ENCODE measurements at regions not wholly inside any gene's neighbourhood (a gene's known extent, or its start where the extent isn't known, plus 50 kb on each side); places are given as distances from the start of the nearest gene placed in this dataset.
A peak's percentile ranks its signal among the peaks of the same experiment; 100 is the strongest.

DNA sequence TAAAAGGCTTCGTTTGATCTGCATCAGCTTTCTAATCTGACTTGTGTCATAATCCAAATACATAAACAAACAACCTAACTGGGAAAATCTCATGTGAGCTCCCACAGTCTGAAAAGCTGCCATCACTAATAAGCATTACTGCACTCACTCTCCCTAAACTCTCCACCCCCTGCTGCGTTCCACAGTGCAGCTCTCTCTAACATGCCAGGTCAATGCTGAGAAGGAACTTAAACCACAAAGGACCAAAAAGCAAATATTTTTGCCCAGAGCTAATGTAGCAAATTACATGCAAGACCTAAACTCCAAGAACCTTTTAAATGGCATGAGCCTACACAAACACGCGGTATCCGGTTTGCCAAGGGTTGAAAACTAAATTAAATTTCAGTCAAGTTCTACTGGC is 542.3 kb upstream of the JARID2 start:
- no peak overlapping the region for H3K27ac Mint-ChIP-seq
- DNase-seq (no peak), ATAC-seq (replicated peaks in 1 of 2) (no peak)
- no peak overlapping the region for H3K4me3 Mint-ChIP-seq
- peaks cover 19 to 29% of the 10 kb centered on the region in 2 donors for H3K36me3 Mint-ChIP-seq (ENCODE audit: insufficient read depth in 2 of 2)
- H3K27me3 Mint-ChIP-seq (ENCODE audit: low read depth) = no peaks in the 10 kb centered on the region
- peaks cover 15 to 17% of the 10 kb centered on the region in 2 donors for H3K9me3 Mint-ChIP-seq
- H3K4me1 Mint-ChIP-seq (ENCODE audit: low read depth) = peaks cover 42% of the 10 kb centered on the region

DNA sequence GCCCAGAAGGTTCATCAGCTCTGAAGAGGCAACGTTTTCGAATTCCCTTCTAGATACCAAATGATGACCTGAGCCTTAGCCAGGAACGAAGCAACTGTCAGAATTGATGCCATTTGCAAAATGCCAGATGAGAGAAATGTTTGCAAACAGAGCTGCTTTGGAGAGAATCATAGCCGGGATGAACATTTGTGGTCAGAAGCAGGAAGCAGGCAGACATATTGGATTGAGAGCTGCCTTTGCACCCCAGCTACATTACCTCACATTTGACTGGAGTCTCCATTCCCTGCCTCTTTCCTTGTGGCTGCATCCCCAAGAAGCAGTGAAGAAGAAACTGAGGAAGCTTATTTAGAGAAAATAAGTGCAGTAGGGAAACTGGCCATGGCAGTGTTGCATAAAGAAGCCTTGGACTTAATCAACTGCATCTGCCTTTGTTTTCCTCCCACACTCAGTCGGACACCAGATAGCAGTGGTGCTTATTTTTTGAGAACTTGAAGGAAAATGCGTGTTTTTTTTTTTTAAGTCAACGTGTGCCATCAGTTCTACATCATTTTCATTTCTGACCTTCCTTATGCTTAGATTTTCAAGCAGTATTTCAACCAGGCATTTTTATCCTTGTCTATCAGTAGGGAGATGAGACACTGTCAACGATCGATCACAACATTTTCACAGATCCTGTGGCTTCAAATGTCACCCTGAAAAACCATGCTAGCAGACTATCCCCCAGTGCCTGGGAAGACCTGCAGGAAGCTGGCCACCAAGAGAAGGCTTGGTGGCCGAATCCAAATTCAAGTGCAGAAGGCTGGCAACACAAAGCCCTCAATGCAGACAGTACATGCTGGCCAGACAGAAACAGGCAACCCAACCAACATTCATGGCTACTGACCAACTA is 541.2 kb upstream of the JARID2 start:
- Mint-ChIP-seq H3K9me3 (peaks cover 15 to 17% of the 10 kb centered on the region in 2 donors), H3K27me3 (ENCODE audit: low read depth) (no peaks in the 10 kb centered on the region), H3K4me1 (ENCODE audit: low read depth) (peaks cover 42% of the 10 kb centered on the region), H3K27ac (no peak overlapping the region), H3K4me3 (no peak overlapping the region), H3K36me3 (ENCODE audit: insufficient read depth in 2 of 2) (peaks cover 19 to 25% of the 10 kb centered on the region in 2 donors)
- DNase-seq (no peak), ATAC-seq (replicated peaks in 1 of 2) (no peak)

DNA sequence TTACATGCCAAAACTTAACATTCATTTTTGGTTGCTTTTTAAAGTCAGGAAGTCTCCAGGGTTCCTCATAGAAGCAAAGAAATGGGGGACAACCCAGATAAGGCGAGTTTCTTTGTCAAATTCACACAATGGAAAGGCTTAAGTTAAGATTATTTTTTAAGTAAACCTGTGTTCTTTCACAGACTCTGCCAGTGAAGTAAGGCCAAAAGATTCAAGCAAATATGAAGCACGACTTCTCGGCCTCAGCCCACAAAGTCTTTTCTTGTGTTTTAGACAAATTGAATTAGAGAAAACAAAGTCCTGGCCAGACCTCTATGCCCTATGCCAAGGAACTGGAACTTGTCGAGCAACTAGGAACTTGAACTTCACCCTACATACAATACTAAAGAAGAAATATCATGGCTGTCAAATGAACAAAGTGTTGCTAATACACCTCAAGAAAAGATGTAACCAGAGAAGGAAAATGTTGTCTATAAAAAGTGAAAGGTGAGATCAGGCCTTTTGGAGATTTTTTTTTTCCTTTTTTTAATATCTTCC is 540.0 kb upstream of the JARID2 start:
- peak overlapping the region; percentile 69 for H3K27ac Mint-ChIP-seq
- no peak for ATAC-seq (replicated peaks in 1 of 2)
- H3K4me3 Mint-ChIP-seq = peak overlapping the region; percentile 22 to 50
- H3K9me3 Mint-ChIP-seq = peaks cover 9 to 12% of the 10 kb centered on the region in 2 donors
- H3K36me3 Mint-ChIP-seq (ENCODE audit: insufficient read depth in 2 of 2) = peaks cover 14 to 17% of the 10 kb centered on the region in 2 donors
- no peaks in the 10 kb centered on the region for H3K27me3 Mint-ChIP-seq (ENCODE audit: low read depth)
- H3K4me1 Mint-ChIP-seq (ENCODE audit: low read depth) = peaks cover 52% of the 10 kb centered on the region
- no peak for DNase-seq

DNA sequence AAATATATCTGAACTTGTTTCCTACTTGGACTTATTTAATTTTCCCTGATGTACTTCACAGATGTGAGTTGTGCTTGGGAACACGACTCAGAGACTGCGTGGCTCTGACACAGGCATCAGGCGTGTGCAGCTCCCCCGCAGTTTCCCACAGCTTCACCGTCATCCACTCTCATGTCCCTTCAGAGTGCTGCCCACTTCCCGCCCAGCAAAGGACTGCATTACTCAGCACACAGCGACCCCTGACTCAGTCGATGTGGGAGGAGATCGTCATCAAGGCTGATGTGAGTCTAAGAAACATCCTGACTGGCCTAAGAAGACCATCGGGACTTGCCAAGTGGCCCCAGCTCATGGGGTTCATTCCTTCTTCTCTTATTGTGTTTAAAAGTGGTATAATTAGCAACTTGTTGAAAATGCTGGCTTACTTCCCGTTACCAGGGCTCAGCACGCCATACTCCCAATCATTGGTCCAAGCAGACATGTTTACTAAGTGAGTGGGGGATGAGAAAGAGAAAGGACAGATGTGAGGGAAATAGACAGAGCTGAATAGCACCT is 539.4 kb upstream of the JARID2 start:
- Mint-ChIP-seq H3K36me3 (ENCODE audit: insufficient read depth in 2 of 2) (peaks cover 14 to 17% of the 10 kb centered on the region in 2 donors), H3K4me1 (ENCODE audit: low read depth) (peaks cover 57% of the 10 kb centered on the region), H3K9me3 (peaks cover 9% of the 10 kb centered on the region in 2 donors), H3K27ac (peak overlapping the region; percentile 69), H3K4me3 (peak overlapping the region; percentile 22 to 50), H3K27me3 (ENCODE audit: low read depth) (no peaks in the 10 kb centered on the region)
- ATAC-seq (replicated peaks in 1 of 2) (peak; percentile 90 to 91), DNase-seq (peak; percentile 86 to 89)

DNA sequence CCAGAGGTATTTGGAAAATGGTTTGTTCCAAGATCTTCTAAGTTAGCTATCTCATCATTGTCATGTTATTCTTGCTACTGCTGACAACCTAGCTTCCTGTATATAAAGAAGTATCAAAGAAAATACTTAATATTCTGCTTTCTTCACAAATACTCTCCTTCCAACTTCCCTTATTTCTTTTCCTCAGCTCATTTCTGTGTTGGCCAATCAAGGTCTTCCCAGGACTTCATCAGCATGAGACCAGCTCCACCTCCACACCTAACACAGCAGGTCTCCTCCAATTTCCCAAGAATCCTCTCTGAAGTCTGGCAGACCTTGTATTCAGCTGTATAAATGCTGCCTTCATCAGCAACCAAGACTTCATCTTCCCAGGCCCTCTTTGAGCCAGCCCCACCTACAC is 538.6 kb upstream of the JARID2 start:
- Mint-ChIP-seq H3K27me3 (ENCODE audit: low read depth) (no peaks in the 10 kb centered on the region), H3K9me3 (peaks cover 7 to 9% of the 10 kb centered on the region in 2 donors), H3K4me3 (peak overlapping the region; percentile 22 to 43), H3K4me1 (ENCODE audit: low read depth) (peaks cover 63% of the 10 kb centered on the region), H3K36me3 (ENCODE audit: insufficient read depth in 2 of 2) (peaks cover 14 to 17% of the 10 kb centered on the region in 2 donors), H3K27ac (peak overlapping the region; percentile 69)
- ATAC-seq (replicated peaks in 1 of 2) (no peak), DNase-seq (no peak)

DNA sequence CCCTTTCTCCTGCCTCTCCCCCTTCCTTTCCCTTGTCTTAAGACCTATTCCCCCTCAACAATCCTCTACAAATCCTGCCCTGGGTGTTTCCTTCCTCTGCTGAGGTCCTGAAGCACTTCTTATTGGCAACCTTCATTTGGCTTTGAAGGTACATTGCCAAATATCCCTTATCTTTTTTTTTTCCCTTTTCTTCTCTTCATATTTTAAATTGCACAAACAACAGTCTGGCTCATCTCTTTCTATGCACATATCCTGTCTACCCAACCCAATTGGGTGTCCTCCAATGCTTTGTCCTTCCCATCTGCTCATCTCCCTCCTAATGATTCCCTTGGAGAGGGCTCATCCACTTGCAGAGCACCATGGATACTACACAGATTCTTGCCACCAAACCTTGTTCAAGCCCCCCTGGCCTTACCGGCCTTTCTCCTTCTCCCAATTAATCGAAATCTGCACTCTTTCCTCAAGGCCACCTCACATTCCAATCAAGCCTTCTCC is 537.9 kb upstream of the JARID2 start:
- H3K27ac Mint-ChIP-seq = peak overlapping the region; percentile 69
- peaks cover 69% of the 10 kb centered on the region for H3K4me1 Mint-ChIP-seq (ENCODE audit: low read depth)
- ATAC-seq (replicated peaks in 1 of 2) = no peak
- H3K36me3 Mint-ChIP-seq (ENCODE audit: insufficient read depth in 2 of 2) = peaks cover 14 to 17% of the 10 kb centered on the region in 2 donors
- H3K4me3 Mint-ChIP-seq = peak overlapping the region; percentile 22 to 43
- H3K9me3 Mint-ChIP-seq = peaks cover 7 to 9% of the 10 kb centered on the region in 2 donors
- no peak for DNase-seq
- no peaks in the 10 kb centered on the region for H3K27me3 Mint-ChIP-seq (ENCODE audit: low read depth)

DNA sequence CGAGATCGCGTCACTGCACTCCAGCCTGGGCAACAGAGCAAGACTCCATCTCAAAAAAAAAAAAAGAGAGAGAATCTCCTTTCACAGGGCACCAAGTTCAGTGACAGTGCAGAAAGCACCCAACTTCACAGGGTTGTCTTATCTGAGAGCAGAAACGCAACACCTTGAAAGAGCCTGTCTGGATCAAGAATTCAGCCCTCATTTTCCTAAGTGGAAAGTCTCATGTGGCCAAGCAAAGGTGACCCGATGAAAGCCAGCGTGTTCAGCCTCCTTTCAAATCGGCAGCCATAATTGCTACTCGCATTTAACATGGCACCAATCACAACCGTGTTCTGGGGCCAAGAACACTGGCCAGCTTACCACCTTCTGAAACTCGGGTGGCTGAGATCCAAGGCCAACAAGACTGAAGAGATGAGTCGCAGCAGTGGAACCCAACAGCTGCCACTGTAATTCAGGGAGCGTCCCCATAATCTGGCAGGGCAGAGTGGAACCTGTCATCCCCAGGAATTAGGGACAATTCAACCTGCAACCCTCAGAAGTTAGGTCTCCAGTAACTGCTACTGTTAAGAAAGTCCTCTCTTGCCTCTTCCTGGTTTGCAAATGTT is 536.7 kb upstream of the JARID2 start:
- peaks cover 77% of the 10 kb centered on the region for H3K4me1 Mint-ChIP-seq (ENCODE audit: low read depth)
- peaks cover 7 to 9% of the 10 kb centered on the region in 2 donors for H3K9me3 Mint-ChIP-seq
- no peak for DNase-seq
- peaks cover 14 to 17% of the 10 kb centered on the region in 2 donors for H3K36me3 Mint-ChIP-seq (ENCODE audit: insufficient read depth in 2 of 2)
- H3K4me3 Mint-ChIP-seq = no peak overlapping the region
- ATAC-seq (replicated peaks in 1 of 2) = no peak
- H3K27ac Mint-ChIP-seq = no peak overlapping the region
- H3K27me3 Mint-ChIP-seq (ENCODE audit: low read depth) = no peaks in the 10 kb centered on the region

DNA sequence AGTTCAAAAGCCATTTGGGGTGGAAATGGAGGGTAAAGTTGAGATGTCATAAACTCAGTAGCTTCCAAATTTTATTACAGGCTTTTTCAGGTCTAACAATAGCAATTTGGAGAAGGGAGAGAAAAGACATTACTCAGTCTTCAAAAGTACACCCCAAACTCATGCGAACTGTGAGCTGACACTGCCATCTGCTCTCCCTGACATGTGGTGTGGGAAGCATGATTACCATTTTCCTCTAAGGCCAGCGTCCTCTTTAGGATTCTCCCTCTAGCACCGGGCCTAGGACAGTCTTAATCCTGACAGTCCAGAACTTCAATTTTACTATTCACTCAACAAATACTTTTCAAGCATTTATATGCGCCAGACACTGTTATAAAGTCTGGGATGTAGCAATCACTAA is 536.0 kb upstream of the JARID2 start:
- Mint-ChIP-seq H3K9me3 (peaks cover 8 to 9% of the 10 kb centered on the region in 2 donors), H3K4me1 (ENCODE audit: low read depth) (peaks cover 77% of the 10 kb centered on the region), H3K36me3 (ENCODE audit: insufficient read depth in 2 of 2) (peaks cover 14 to 17% of the 10 kb centered on the region in 2 donors), H3K4me3 (peak overlapping the region in 1 of 2 donors; percentile 27), H3K27ac (peak overlapping the region; percentile 99), H3K27me3 (ENCODE audit: low read depth) (no peaks in the 10 kb centered on the region)
- ATAC-seq (replicated peaks in 1 of 2) = no peak
- no peak for DNase-seq

DNA sequence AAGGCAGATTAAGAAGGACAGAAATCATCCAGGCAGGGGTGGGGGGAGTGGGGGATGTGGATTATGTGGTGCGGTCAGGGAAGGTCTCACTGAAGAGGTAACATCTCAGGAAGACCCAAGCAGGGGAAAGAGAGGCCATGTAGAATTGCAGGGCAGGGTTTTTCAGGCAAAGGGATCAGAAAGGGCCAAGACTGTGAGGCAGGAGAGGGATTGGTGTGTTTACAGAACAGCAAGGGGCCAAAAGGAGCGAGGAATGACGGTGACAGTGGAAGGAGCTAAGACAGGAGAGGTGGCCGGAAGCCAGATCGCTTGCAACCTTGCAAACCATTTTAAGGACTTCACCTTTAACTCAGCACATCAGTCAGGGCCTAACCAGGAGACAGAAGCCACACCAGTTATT is 535.4 kb upstream of the JARID2 start:
- Mint-ChIP-seq H3K4me3 (peak overlapping the region; percentile 8 to 37), H3K4me1 (ENCODE audit: low read depth) (peaks cover 77% of the 10 kb centered on the region), H3K27me3 (ENCODE audit: low read depth) (no peaks in the 10 kb centered on the region), H3K9me3 (peaks cover 9% of the 10 kb centered on the region in 2 donors), H3K36me3 (ENCODE audit: insufficient read depth in 2 of 2) (peaks cover 14 to 16% of the 10 kb centered on the region in 2 donors), H3K27ac (peak overlapping the region; percentile 99)
- no peak for ATAC-seq (replicated peaks in 1 of 2)
- DNase-seq = no peak

DNA sequence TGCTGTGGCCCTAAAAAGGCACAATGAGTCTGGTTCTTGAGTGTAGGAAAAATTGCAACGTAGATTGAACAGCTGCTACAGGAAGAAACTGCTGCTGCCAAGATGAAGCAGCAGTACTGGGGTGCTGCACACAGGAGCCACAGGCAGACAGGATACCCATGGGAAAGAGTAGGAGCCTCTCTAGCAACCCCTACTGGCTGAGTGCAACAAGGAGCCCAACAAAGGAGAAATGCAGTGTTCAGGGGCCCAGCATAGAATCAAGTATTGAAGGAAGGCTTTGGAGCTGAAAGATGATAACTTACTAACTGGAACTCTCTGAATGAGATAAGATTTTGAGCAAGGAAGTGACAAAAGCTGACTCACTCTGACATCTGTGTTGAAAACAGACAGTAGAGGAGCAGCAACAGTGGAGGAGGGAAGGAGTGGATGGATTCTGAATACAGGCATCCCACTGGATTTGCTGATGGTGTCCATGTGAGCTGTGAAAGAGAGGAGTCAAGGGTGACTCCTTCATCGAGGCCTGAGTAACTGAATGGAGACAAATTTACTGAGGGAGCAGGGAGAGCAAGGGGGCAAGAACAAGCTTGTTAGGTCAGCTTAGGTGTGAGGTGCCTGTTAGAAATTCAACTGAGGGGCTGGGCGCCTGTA is 534.7 kb upstream of the JARID2 start:
- H3K27me3 Mint-ChIP-seq (ENCODE audit: low read depth) = no peaks in the 10 kb centered on the region
- DNase-seq (peak; percentile 78 to 80), ATAC-seq (replicated peaks in 1 of 2) (peak; percentile 73)
- peak overlapping the region; percentile 77 to 84 for H3K4me3 Mint-ChIP-seq
- peaks cover 14 to 16% of the 10 kb centered on the region in 2 donors for H3K36me3 Mint-ChIP-seq (ENCODE audit: insufficient read depth in 2 of 2)
- peaks cover 80% of the 10 kb centered on the region for H3K4me1 Mint-ChIP-seq (ENCODE audit: low read depth)
- H3K27ac Mint-ChIP-seq = peak overlapping the region; percentile 99
- H3K9me3 Mint-ChIP-seq = peaks cover 9% of the 10 kb centered on the region in 2 donors

DNA sequence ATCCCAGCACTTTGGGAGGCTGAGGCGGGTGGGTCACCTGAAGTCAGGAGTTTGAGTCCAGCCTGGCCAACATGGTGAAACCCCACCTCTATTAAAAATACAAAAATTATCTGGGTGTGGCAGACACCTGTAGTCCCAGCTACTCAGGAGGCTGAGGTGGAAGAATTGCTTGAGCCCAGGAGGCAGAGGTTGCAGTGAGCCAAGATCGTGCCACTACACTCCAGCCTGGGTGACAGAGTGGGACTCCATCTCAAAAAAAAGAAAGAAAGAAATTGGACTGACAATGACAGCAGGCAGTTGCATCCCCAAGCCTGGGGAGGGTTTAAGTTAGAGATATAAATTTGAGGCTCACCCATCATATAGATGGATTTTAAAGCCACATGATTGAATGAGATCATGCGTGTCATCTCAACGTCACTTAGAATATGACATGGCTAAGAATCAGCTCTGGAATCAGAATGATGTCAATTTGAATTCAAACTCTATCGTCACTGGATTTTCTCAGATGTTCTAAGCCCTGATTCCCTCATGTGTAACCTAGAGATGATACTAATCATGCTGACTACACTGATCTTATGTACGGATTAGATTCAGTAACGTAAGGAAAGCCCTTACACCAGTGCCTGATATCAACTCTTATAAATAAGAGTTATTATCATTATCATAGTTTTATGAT is 534.0 kb upstream of the JARID2 start:
- Mint-ChIP-seq H3K27me3 (ENCODE audit: low read depth) (no peaks in the 10 kb centered on the region), H3K27ac (peak overlapping the region; percentile 23), H3K9me3 (peaks cover 9% of the 10 kb centered on the region in 2 donors), H3K4me1 (ENCODE audit: low read depth) (peaks cover 79% of the 10 kb centered on the region), H3K36me3 (ENCODE audit: insufficient read depth in 2 of 2) (peaks cover 14 to 16% of the 10 kb centered on the region in 2 donors), H3K4me3 (peak overlapping the region; percentile 29 to 77)
- ATAC-seq (replicated peaks in 1 of 2) (peak in 1 of 2 donors; percentile 11), DNase-seq (no peak)

Measured in activated T-cell treated with anti-CD3 and anti-CD28 coated beads, Interleukin-2, amount 50 U/mL, for 72 hours (primary cell).